ENCODE measurements at regions not wholly inside any gene's neighbourhood (a gene's known extent, or its start where the extent isn't known, plus 50 kb on each side); places are given as distances from the start of the nearest gene placed in this dataset.

GRCh38 chr2:236675051-236675450 lies 105.4 kb downstream of the ACKR3 start:
- Histone ChIP-seq H3K27ac (no peak overlapping the region), H3K4me3 (no peak overlapping the region), H3K36me3 (no peaks in the 10 kb centered on the region), H3K27me3 (no peaks in the 10 kb centered on the region), H3K9me3 (no peaks in the 10 kb centered on the region), H3K4me1 (ENCODE audit: insufficient read depth) (no peaks in the 10 kb centered on the region)
- WGBS, 3 donors: 6 to 16% (median 9%) methylated on average over 4 of the region's 4 CpGs
- TF ChIP-seq POLR2A (IDR thresholded peaks at IDR 0.05) (no peak), EP300 (IDR thresholded peaks at IDR 0.05) (no peak), CTCF (IDR thresholded peaks at IDR 0.05) (no peak)
- no peak for DNase-seq
- intact Hi-C loops (cut with DNase I): no loop called here

GRCh38 chr2:236675526-236675925 lies 105.9 kb downstream of the ACKR3 start:
- no peak overlapping the region for H3K27ac ChIP-seq
- TF ChIP-seq POLR2A (IDR thresholded peaks at IDR 0.05): no peak
- TF ChIP-seq CTCF (IDR thresholded peaks at IDR 0.05): no peak
- no peak for TF ChIP-seq EP300 (IDR thresholded peaks at IDR 0.05)
- no peaks in the 10 kb centered on the region for H3K9me3 ChIP-seq
- no peak overlapping the region for H3K4me3 ChIP-seq
- H3K4me1 ChIP-seq (ENCODE audit: insufficient read depth): no peaks in the 10 kb centered on the region
- intact Hi-C loops (cut with DNase I): no loop called here
- no peaks in the 10 kb centered on the region for H3K36me3 ChIP-seq
- no peaks in the 10 kb centered on the region for H3K27me3 ChIP-seq
- DNase-seq: no peak

DNA sequence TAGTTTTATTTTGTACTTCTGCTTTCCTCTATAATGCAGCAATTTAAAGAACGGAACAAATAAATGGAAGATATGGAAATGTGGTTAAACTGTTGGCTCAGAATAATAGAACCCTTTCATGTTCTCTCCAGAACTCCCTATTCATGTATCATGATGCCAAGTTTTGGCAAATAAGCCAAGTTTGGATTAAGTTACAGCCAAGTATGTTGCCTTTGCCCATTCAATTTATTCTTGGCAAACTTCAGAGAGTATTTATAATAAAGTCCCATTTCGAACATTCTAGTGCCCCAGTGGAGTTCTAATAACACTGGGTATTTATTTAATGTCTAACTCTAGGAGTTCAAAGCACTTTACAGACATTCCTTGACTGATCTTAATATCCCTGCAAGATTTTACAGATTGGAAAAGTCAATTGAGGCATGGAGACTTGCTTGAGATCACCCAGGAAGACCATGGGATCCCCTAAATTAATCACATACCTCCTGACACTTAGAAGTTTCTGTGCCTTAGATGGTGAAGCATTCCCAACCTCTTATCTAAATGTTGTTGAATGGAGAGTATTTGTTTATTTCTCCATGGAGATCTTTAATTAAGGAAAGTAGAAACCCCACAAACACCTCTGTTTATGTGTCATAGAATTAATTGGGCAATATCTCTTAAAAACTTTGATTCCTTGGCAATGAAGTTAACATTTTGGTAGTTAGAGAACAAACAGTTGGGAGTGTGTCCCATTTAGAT lies 106.7 kb downstream of the ACKR3 start:
- Histone ChIP-seq H3K9me3 (no peaks in the 10 kb centered on the region), H3K4me1 (ENCODE audit: insufficient read depth) (no peaks in the 10 kb centered on the region), H3K27ac (no peak overlapping the region), H3K4me3 (no peak overlapping the region), H3K27me3 (no peaks in the 10 kb centered on the region), H3K36me3 (no peaks in the 10 kb centered on the region)
- WGBS, 3 donors: 46 to 56% (median 52%) methylated on average over 2 of the region's 2 CpGs
- no peak for DNase-seq
- TF ChIP-seq POLR2A (IDR thresholded peaks at IDR 0.05) (no peak), CTCF (IDR thresholded peaks at IDR 0.05) (no peak), EP300 (IDR thresholded peaks at IDR 0.05) (no peak)
- intact Hi-C loops (cut with DNase I): no loop called here

- no peaks in the 10 kb centered on the region for H3K27me3 ChIP-seq
- H3K4me1 ChIP-seq (ENCODE audit: insufficient read depth): no peaks in the 10 kb centered on the region
- H3K27ac ChIP-seq: no peak overlapping the region
- no peaks in the 10 kb centered on the region for H3K9me3 ChIP-seq
- TF ChIP-seq POLR2A (IDR thresholded peaks at IDR 0.05) (no peak), EP300 (IDR thresholded peaks at IDR 0.05) (no peak), CTCF (IDR thresholded peaks at IDR 0.05) (no peak)
- no peak for DNase-seq
- intact Hi-C loops (cut with DNase I): no loop called here
- no peaks in the 10 kb centered on the region for H3K36me3 ChIP-seq
- WGBS, 3 donors: 86 to 94% (median 91%) methylated on average over 8 of the region's 8 CpGs
- no peak overlapping the region for H3K4me3 ChIP-seq
Observed at GRCh38 chr2:236677368-236677767, 107.7 kb downstream of the ACKR3 start.

All from ovary (tissue), 7 donors.